Nephron (organoid): ENCODE measurements at regions not wholly inside any gene's neighbourhood (a gene's known extent, or its start where the extent isn't known, plus 50 kb on each side); places are given as distances from the start of the nearest gene placed in this dataset.
"Not testable (repeated sequence)": the region's sequence is repeated elsewhere in the genome, so short reads cannot be mapped to it uniquely, and the experiment has no call there.

Experiments used
- H3K27ac Mint-ChIP-seq, 3 experiments: 2 replicates each; pipeline ENCODE4 v1.8.0; 2020; ENCODE audit warnings: mixed read lengths in 3 of 3, mild to moderate bottlenecking in 2 of 3, moderate library complexity in 1 of 3
- H3K27me3 Mint-ChIP-seq: 2 replicates; pipeline ENCODE4 v1.8.0; 2021; ENCODE audit warnings: low read depth, mild to moderate bottlenecking, moderate library complexity, mixed read lengths
- H3K36me3 Mint-ChIP-seq: 2 replicates; pipeline ENCODE4 v1.8.0; 2020; ENCODE audit warnings: low read depth, mixed read lengths
- H3K4me1 Mint-ChIP-seq: 2 replicates; pipeline ENCODE4 v1.8.0; 2020; ENCODE audit warnings: mixed read lengths
- H3K4me3 Mint-ChIP-seq, 3 experiments: 2 replicates each; pipeline ENCODE4 v1.8.0; 2020; ENCODE audit warnings: mild to moderate bottlenecking in 3 of 3, mixed read lengths in 3 of 3, moderate library complexity in 2 of 3
- H3K9me3 Mint-ChIP-seq: 2 replicates; pipeline ENCODE4 v1.8.0; 2020; ENCODE audit warnings: mixed read lengths
- TF ChIP-seq, protein P1 (sequence below), 3 experiments: fragments of 200-600 bp; sonication (generic); IDR thresholded peaks; one replicate each; pipeline ENCODE4 v1.5.0; 2021; ENCODE audit warnings: antibody characterized with exemption in 3 of 3; ENCODE audit not compliant: unreplicated experiment in 3 of 3

- TF ChIP-seq, protein P1, sequence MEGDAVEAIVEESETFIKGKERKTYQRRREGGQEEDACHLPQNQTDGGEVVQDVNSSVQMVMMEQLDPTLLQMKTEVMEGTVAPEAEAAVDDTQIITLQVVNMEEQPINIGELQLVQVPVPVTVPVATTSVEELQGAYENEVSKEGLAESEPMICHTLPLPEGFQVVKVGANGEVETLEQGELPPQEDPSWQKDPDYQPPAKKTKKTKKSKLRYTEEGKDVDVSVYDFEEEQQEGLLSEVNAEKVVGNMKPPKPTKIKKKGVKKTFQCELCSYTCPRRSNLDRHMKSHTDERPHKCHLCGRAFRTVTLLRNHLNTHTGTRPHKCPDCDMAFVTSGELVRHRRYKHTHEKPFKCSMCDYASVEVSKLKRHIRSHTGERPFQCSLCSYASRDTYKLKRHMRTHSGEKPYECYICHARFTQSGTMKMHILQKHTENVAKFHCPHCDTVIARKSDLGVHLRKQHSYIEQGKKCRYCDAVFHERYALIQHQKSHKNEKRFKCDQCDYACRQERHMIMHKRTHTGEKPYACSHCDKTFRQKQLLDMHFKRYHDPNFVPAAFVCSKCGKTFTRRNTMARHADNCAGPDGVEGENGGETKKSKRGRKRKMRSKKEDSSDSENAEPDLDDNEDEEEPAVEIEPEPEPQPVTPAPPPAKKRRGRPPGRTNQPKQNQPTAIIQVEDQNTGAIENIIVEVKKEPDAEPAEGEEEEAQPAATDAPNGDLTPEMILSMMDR (IDR thresholded peaks at IDR 0.05; ENCODE audit: unreplicated experiment in 3 of 3) = no peak
Measured at GRCh38 chr2:234559609-234560008, 62.7 kb upstream of the ARL4C start.

GRCh38 chr2:234558642-234559041 lies 61.8 kb upstream of the ARL4C start:
- Mint-ChIP-seq H3K36me3 (peaks cover 6% of the 10 kb centered on the region), H3K27me3 (peaks cover 4% of the 10 kb centered on the region), H3K4me1 (peaks cover 5% of the 10 kb centered on the region), H3K27ac (no peak overlapping the region), H3K4me3 (no peak overlapping the region), H3K9me3 (peaks cover 22% of the 10 kb centered on the region)
- TF ChIP-seq, protein P1 (IDR thresholded peaks at IDR 0.05; ENCODE audit: unreplicated experiment in 3 of 3) = peak in 1 of 3 experiments; percentile 8

More at GRCh38 chr2:234559609-234560008, 62.7 kb upstream of the ARL4C start:
- peaks cover 25% of the 10 kb centered on the region for H3K9me3 Mint-ChIP-seq
- peaks cover 8% of the 10 kb centered on the region for H3K4me1 Mint-ChIP-seq
- H3K27me3 Mint-ChIP-seq = peaks cover 4% of the 10 kb centered on the region
- H3K27ac Mint-ChIP-seq = no peak overlapping the region
- H3K4me3 Mint-ChIP-seq = no peak overlapping the region
- peaks cover 8% of the 10 kb centered on the region for H3K36me3 Mint-ChIP-seq

DNA sequence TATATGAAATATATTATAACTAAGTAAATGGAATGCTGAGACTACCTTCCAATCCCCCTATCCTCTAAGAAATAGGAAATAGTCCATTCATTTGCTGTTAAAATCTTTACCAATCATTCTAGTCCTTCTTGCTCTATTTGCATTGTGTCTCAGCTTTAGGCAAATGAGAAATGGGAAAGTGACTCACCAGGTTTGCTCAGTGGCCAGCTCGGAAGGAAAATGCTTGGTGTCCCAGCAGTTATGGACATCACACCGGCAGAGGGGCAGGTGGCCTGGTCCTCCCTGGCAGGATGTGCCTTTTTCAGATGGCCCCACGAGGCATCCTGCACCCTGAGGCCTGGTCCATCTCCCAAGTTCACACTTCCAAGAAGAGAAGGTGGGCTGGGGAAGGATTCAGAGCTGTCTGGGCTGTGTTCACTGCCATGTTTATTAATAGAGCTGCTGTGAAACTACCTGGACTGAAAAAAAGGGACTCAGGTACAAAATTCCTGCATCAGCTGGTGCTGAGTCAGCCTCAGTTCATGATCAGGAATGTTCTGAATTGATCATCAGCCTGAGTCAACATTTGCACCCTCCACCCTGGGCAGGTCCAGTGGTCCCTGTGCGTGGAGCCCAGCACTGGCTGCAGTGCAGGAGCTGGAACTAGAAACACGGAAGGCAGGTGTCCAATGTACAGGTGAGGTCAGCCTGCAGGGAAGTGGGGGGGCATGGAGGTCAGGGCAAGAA lies 60.1 kb upstream of the ARL4C start:
- H3K4me3 Mint-ChIP-seq = no peak overlapping the region
- H3K4me1 Mint-ChIP-seq = peaks cover 5% of the 10 kb centered on the region
- TF ChIP-seq, protein P1 (IDR thresholded peaks at IDR 0.05; ENCODE audit: unreplicated experiment in 3 of 3) = no peak
- H3K27ac Mint-ChIP-seq = no peak overlapping the region
- peaks cover 8% of the 10 kb centered on the region for H3K27me3 Mint-ChIP-seq
- H3K9me3 Mint-ChIP-seq = peaks cover 22% of the 10 kb centered on the region
- H3K36me3 Mint-ChIP-seq = peaks cover 6% of the 10 kb centered on the region

DNA sequence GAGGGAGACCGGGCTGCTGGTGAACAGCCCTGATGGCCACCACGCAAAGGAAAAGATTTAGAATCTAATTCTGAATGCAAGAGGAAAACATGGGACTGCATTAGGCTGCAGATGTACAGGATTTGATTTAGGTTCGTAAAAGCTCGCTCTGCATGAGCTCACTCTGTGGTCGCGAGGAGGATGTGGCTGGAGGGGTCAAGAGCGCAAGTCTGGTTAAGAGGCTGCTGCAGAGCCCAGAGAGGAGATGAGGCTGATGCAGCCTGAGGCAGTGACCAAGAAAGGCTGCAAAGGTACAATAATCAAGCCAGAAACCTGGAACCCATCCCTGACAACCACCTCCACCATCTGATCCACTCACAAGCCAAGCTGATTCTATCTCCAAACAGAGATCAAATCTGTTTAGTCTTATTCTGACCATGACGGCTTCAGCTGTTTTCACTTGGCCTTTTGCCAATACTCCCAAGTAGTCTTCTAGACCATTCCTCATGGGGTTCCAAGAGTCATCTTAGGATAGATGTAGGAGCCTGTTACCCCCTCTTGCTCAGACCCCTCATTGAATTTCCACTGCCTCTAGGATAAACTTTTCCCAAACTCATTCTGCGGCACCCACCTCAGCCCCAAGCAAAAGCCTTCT lies 58.9 kb upstream of the ARL4C start:
- TF ChIP-seq, protein P1 (IDR thresholded peaks at IDR 0.05; ENCODE audit: unreplicated experiment in 3 of 3) = no peak
- Mint-ChIP-seq H3K9me3 (peaks cover 12% of the 10 kb centered on the region), H3K27me3 (peaks cover 8% of the 10 kb centered on the region), H3K27ac (no peak overlapping the region), H3K4me1 (peaks cover 5% of the 10 kb centered on the region), H3K4me3 (no peak overlapping the region), H3K36me3 (no peaks in the 10 kb centered on the region)

GRCh38 chr2:234555161-234555560 lies 58.3 kb upstream of the ARL4C start:
- peaks cover 10% of the 10 kb centered on the region for H3K4me1 Mint-ChIP-seq
- no peak overlapping the region for H3K4me3 Mint-ChIP-seq
- TF ChIP-seq, protein P1 (IDR thresholded peaks at IDR 0.05; ENCODE audit: unreplicated experiment in 3 of 3) = no peak
- H3K36me3 Mint-ChIP-seq = no peaks in the 10 kb centered on the region
- no peak overlapping the region for H3K27ac Mint-ChIP-seq
- H3K9me3 Mint-ChIP-seq = peaks cover 11% of the 10 kb centered on the region
- H3K27me3 Mint-ChIP-seq = peaks cover 12% of the 10 kb centered on the region

DNA sequence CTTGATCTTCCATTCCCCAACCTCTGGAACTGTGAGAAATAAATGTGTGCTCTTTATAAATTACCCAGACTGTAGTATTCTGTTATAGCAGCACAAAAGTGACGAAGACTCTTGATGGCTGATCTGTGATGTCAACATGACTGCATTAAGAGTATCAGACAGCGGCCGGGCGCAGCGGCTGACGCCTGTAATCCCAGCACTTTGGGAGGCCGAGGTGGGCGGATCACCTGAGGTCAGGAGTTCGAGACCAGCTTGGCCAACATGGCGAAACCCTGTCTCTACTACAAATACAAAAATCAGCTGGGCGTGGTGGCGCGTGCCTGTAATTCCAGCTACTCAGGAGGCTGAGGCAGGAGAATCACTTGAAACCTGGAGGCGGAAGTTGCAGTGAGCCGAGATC lies 56.3 kb upstream of the ARL4C start:
- H3K27ac Mint-ChIP-seq, H3K9me3 Mint-ChIP-seq, H3K36me3 Mint-ChIP-seq, H3K4me3 Mint-ChIP-seq: not testable (repeated sequence)
- Mint-ChIP-seq H3K4me1 (peaks cover 19% of the 10 kb centered on the region), H3K27me3 (peaks cover 23% of the 10 kb centered on the region)
